ENCODE measurements at regions not wholly inside any gene's neighbourhood (a gene's known extent, or its start where the extent isn't known, plus 50 kb on each side); places are given as distances from the start of the nearest gene placed in this dataset.

GRCh38 chr1:182183606-182184005, 122.1 kb upstream of the ZNF648 start:
- Mint-ChIP-seq H3K4me3 (peak overlapping the region; percentile 18), H3K27ac (no peak overlapping the region), H3K36me3 (no peaks in the 10 kb centered on the region), H3K4me1 (ENCODE audit: unreplicated experiment) (peaks cover 18% of the 10 kb centered on the region), H3K9me3 (no peaks in the 10 kb centered on the region), H3K27me3 (no peaks in the 10 kb centered on the region)
- TF ChIP-seq CTCF (conservative IDR thresholded peaks at IDR 0.05): no peak
- DNase-seq (ENCODE audit: extremely low spot score, unreplicated experiment): no peak

- no peaks in the 10 kb centered on the region for H3K27me3 Mint-ChIP-seq
Measured at GRCh38 chr1:182182311-182182710, 120.8 kb upstream of the ZNF648 start.

GRCh38 chr1:182181167-182181572, 119.7 kb upstream of the ZNF648 start:
- H3K9me3 Mint-ChIP-seq: no peaks in the 10 kb centered on the region
- no peak for DNase-seq (ENCODE audit: extremely low spot score, unreplicated experiment)
- no peaks in the 10 kb centered on the region for H3K27me3 Mint-ChIP-seq
- peak overlapping the region; percentile 3 for H3K4me3 Mint-ChIP-seq
- H3K27ac Mint-ChIP-seq: peak overlapping the region; percentile 76
- H3K4me1 Mint-ChIP-seq (ENCODE audit: unreplicated experiment): peaks cover 10% of the 10 kb centered on the region
- no peak for TF ChIP-seq CTCF (conservative IDR thresholded peaks at IDR 0.05)
- no peaks in the 10 kb centered on the region for H3K36me3 Mint-ChIP-seq

More at GRCh38 chr1:182182311-182182710, 120.8 kb upstream of the ZNF648 start:
- H3K27ac Mint-ChIP-seq: no peak overlapping the region
- TF ChIP-seq CTCF (conservative IDR thresholded peaks at IDR 0.05): no peak
- no peak for DNase-seq (ENCODE audit: extremely low spot score, unreplicated experiment)
- no peaks in the 10 kb centered on the region for H3K9me3 Mint-ChIP-seq
- no peak overlapping the region for H3K4me3 Mint-ChIP-seq
- peaks cover 18% of the 10 kb centered on the region for H3K4me1 Mint-ChIP-seq (ENCODE audit: unreplicated experiment)
- no peaks in the 10 kb centered on the region for H3K36me3 Mint-ChIP-seq

GRCh38 chr1:182175361-182175931, 113.9 kb upstream of the ZNF648 start:
- H3K36me3 Mint-ChIP-seq: no peaks in the 10 kb centered on the region
- no peaks in the 10 kb centered on the region for H3K4me1 Mint-ChIP-seq (ENCODE audit: unreplicated experiment)
- H3K4me3 Mint-ChIP-seq: no peak overlapping the region
- no peak for TF ChIP-seq CTCF (conservative IDR thresholded peaks at IDR 0.05)
- no peaks in the 10 kb centered on the region for H3K27me3 Mint-ChIP-seq
- no peak for DNase-seq (ENCODE audit: extremely low spot score, unreplicated experiment)
- no peak overlapping the region for H3K27ac Mint-ChIP-seq
- no peaks in the 10 kb centered on the region for H3K9me3 Mint-ChIP-seq

- no peak for TF ChIP-seq CTCF (conservative IDR thresholded peaks at IDR 0.05)
- H3K9me3 Mint-ChIP-seq: no peaks in the 10 kb centered on the region
- no peak overlapping the region for H3K27ac Mint-ChIP-seq
- H3K4me3 Mint-ChIP-seq: no peak overlapping the region
- DNase-seq (ENCODE audit: extremely low spot score, unreplicated experiment): no peak
- H3K36me3 Mint-ChIP-seq: no peaks in the 10 kb centered on the region
- H3K4me1 Mint-ChIP-seq (ENCODE audit: unreplicated experiment): no peaks in the 10 kb centered on the region
- no peaks in the 10 kb centered on the region for H3K27me3 Mint-ChIP-seq
Measured at GRCh38 chr1:182174513-182174855, 113.0 kb upstream of the ZNF648 start.
